HEK293 (cell line): ENCODE measurements at regions not wholly inside any gene's neighbourhood (a gene's known extent, or its start where the extent isn't known, plus 50 kb on each side); places are given as distances from the start of the nearest gene placed in this dataset.

Experiments
- CTCF ChIA-PET: fragments of 350-600 bp; formaldehyde crosslinking; extraction: SDS; loops from one replicate; lab custom pipeline; 2021; ENCODE audit warnings: antibody characterized with exemption; lab: Yijun Ruan, JAX
- POLR2A ChIA-PET: fragments of 300-600 bp; formaldehyde crosslinking; extraction: SDS; loops from one replicate; lab custom pipeline; 2020; ENCODE audit warnings: antibody characterized with exemption, inconsistent platforms; lab: Yijun Ruan, JAX
- H3K27ac ChIP-seq: fragments of 200-500 bp; sonication (Bioruptor generic); 2 replicates; pipeline ENCODE4 v1.5.1; 2014; ENCODE audit warnings: low read depth, low read length, control low read depth, inconsistent platforms; ENCODE audit errors: extremely low read depth
- H3K36me3 ChIP-seq, 2 experiments: fragments of 200-500 bp in 1 of 2; sonication (Bioruptor generic) in 1 of 2; 1 replicate in 1 of 2; 2 replicates in 1 of 2; pipeline ENCODE4 v1.5.1; 2014 to 2017; ENCODE audit warnings: inconsistent platforms in 2 of 2, low read length in 2 of 2; ENCODE audit not compliant: control insufficient read depth in 2 of 2, insufficient read depth in 1 of 2
- H3K4me1 ChIP-seq: fragments of 200-500 bp; sonication (Bioruptor generic); 2 replicates; pipeline ENCODE4 v1.5.1; 2014; ENCODE audit warnings: mild to moderate bottlenecking, low read length, inconsistent platforms; ENCODE audit not compliant: control insufficient read depth, insufficient read depth
- H3K4me3 ChIP-seq: 2 replicates; pipeline ENCODE4 v1.5.1; 2011; ENCODE audit warnings: low read depth, mild to moderate bottlenecking, control low read depth, low read length, moderate library complexity
- H3K9me3 ChIP-seq: fragments of 200-500 bp; sonication (Bioruptor generic); 2 replicates; pipeline ENCODE4 v1.5.1; 2014; ENCODE audit warnings: low read depth, low read length, inconsistent platforms; ENCODE audit not compliant: control insufficient read depth, insufficient read depth
- GLIS1 ChIP-seq: fragments of 450-650 bp; formaldehyde crosslinking; IDR thresholded peaks from 2 replicates; pipeline ENCODE4 v1.5.1; 2016; ENCODE audit warnings: missing biosample characterization, missing genetic modification characterization
- GLIS2 ChIP-seq: fragments of 450-650 bp; formaldehyde crosslinking; IDR thresholded peaks from 2 replicates; pipeline ENCODE4 v1.5.1; 2016; ENCODE audit warnings: missing biosample characterization, missing genetic modification characterization
- MEIS1 ChIP-seq: sonication (generic); formaldehyde crosslinking; IDR thresholded peaks from 2 replicates; pipeline ENCODE4 v1.8.1; 2022; ENCODE audit warnings: missing genetic modification reagents, mild to moderate bottlenecking, borderline replicate concordance
- PRDM10 ChIP-seq: fragments of 450-650 bp; formaldehyde crosslinking; IDR thresholded peaks from 2 replicates; pipeline ENCODE4 v1.5.1; 2016; ENCODE audit warnings: missing biosample characterization, missing genetic modification characterization
- PRDM4 ChIP-seq: fragments of 450-650 bp; formaldehyde crosslinking; IDR thresholded peaks from 2 replicates; pipeline ENCODE4 v1.5.1; 2017; ENCODE audit warnings: missing biosample characterization, missing genetic modification characterization
- TSHZ1 ChIP-seq: fragments of 450-650 bp; formaldehyde crosslinking; IDR thresholded peaks from 2 replicates; pipeline ENCODE4 v1.5.1; 2016; ENCODE audit warnings: missing biosample characterization, missing genetic modification characterization, borderline replicate concordance
- ZBTB1 ChIP-seq: fragments of 450-650 bp; formaldehyde crosslinking; IDR thresholded peaks from 2 replicates; pipeline ENCODE4 v1.5.1; 2016; ENCODE audit warnings: missing biosample characterization, missing genetic modification characterization
- ZBTB10 ChIP-seq: fragments of 450-650 bp; formaldehyde crosslinking; IDR thresholded peaks from 2 replicates; pipeline ENCODE4 v1.5.1; 2016; ENCODE audit warnings: missing biosample characterization, missing genetic modification characterization
- ZBTB8A ChIP-seq: fragments of 450-650 bp; formaldehyde crosslinking; IDR thresholded peaks from 2 replicates; pipeline ENCODE4 v1.5.1; 2016; ENCODE audit warnings: missing biosample characterization, missing genetic modification characterization
- ZFHX2 ChIP-seq: fragments of 450-650 bp; formaldehyde crosslinking; conservative IDR thresholded peaks from 2 replicates; pipeline ENCODE4 v1.5.1; 2016; ENCODE audit warnings: missing biosample characterization, missing genetic modification characterization
- ZIC2 ChIP-seq: fragments of 450-650 bp; formaldehyde crosslinking; IDR thresholded peaks from 2 replicates; pipeline ENCODE4 v1.5.1; 2016; ENCODE audit warnings: missing biosample characterization, missing genetic modification characterization
- ZNF311 ChIP-seq: fragments of 450-650 bp; formaldehyde crosslinking; IDR thresholded peaks from 2 replicates; pipeline ENCODE4 v1.5.1; 2017; ENCODE audit warnings: missing biosample characterization, missing genetic modification characterization, borderline replicate concordance
- ZNF433 ChIP-seq: fragments of 450-650 bp; formaldehyde crosslinking; IDR thresholded peaks from 2 replicates; pipeline ENCODE4 v1.5.1; 2016; ENCODE audit warnings: missing biosample characterization, missing genetic modification characterization, low read depth
- ZNF513 ChIP-seq: fragments of 450-650 bp; IDR thresholded peaks from 2 replicates; pipeline ENCODE4 v1.5.1; 2018; ENCODE audit warnings: missing biosample characterization, missing genetic modification characterization
- ZNF529 ChIP-seq: fragments of 450-650 bp; formaldehyde crosslinking; IDR thresholded peaks from 2 replicates; pipeline ENCODE4 v1.5.1; 2017; ENCODE audit warnings: missing genetic modification characterization, missing biosample characterization; ENCODE audit not compliant: insufficient replicate concordance
- ZNF530 ChIP-seq: fragments of 450-650 bp; formaldehyde crosslinking; IDR thresholded peaks from 2 replicates; pipeline ENCODE4 v1.5.1; 2016; ENCODE audit warnings: low read depth, missing biosample characterization, missing genetic modification characterization
- ZNF549 ChIP-seq: fragments of 450-650 bp; IDR thresholded peaks from 2 replicates; pipeline ENCODE4 v1.5.1; 2018; ENCODE audit warnings: missing biosample characterization, missing genetic modification characterization, mild to moderate bottlenecking, inconsistent platforms, moderate library complexity
- ZNF701 ChIP-seq: fragments of 450-650 bp; formaldehyde crosslinking; IDR thresholded peaks from 2 replicates; pipeline ENCODE4 v1.5.1; 2016; ENCODE audit warnings: missing biosample characterization, missing genetic modification characterization
- ZNF707 ChIP-seq: fragments of 450-650 bp; formaldehyde crosslinking; IDR thresholded peaks from 2 replicates; pipeline ENCODE4 v1.5.1; 2016; ENCODE audit warnings: missing biosample characterization, missing genetic modification characterization
- ZNF747 ChIP-seq: fragments of 450-650 bp; formaldehyde crosslinking; IDR thresholded peaks from 2 replicates; pipeline ENCODE4 v1.5.1; 2016; ENCODE audit warnings: missing biosample characterization, missing genetic modification characterization

GRCh38 chr20:50292079-50292590, 101.5 kb downstream of the CEBPB start (continued):
- no peak for TF ChIP-seq PRDM4 (tag by site-specific recombination)
- no peak for TF ChIP-seq ZNF311 (tag by site-specific recombination)
- TF ChIP-seq ZNF747 (tag by site-specific recombination) = no peak

GRCh38 chr20:50292591-50293283, 102.1 kb downstream of the CEBPB start:
- H3K4me3 ChIP-seq = no peak overlapping the region
- no peaks in the 10 kb centered on the region for H3K9me3 ChIP-seq
- H3K36me3 ChIP-seq = no peaks in the 10 kb centered on the region
- no peak overlapping the region for H3K27ac ChIP-seq
- CTCF ChIA-PET = interaction anchor here (0.9 kb wide), 1 partner anchor 9 kb away, joined by 3 read pairs; no protein-coding TSS in a partner anchor
- no peaks in the 10 kb centered on the region for H3K4me1 ChIP-seq
- POLR2A ChIA-PET = no interaction called here
- no peak for TF ChIP-seq ZNF529
- TF ChIP-seq GLIS2 (tag by site-specific recombination) = peak; percentile 55; the same call in 1 of the 2 replicates
- TF ChIP-seq ZFHX2 (tag by site-specific recombination) = peak; percentile 47
- TF ChIP-seq MEIS1 (CRISPR knock-in tag) = no peak
- peak; percentile 42; the same call in 1 of the 2 replicates for TF ChIP-seq GLIS1 (tag by site-specific recombination)
- peak; percentile 42 for TF ChIP-seq ZIC2 (tag by site-specific recombination)
- TF ChIP-seq ZNF701 (tag by site-specific recombination) = no peak
- TF ChIP-seq ZNF549 = no peak
- peak; percentile 55 for TF ChIP-seq ZBTB8A (tag by site-specific recombination)
- peak; percentile 2; the same call in 1 of the 2 replicates for TF ChIP-seq ZNF433 (tag by site-specific recombination)
- no peak for TF ChIP-seq ZBTB10 (tag by site-specific recombination)
- TF ChIP-seq TSHZ1 (tag by site-specific recombination) = no peak
- TF ChIP-seq ZNF707 (tag by site-specific recombination) = no peak
- no peak for TF ChIP-seq ZNF530 (tag by site-specific recombination)
- no peak for TF ChIP-seq ZBTB1 (tag by site-specific recombination)
- no peak for TF ChIP-seq ZNF513 (tag by site-specific recombination)
- TF ChIP-seq PRDM10 = no peak
